D721Med (cell line): ENCODE measurements at regions not wholly inside any gene's neighbourhood (a gene's known extent, or its start where the extent isn't known, plus 50 kb on each side); places are given as distances from the start of the nearest gene placed in this dataset.
"Not testable (repeated sequence)": the region's sequence is repeated elsewhere in the genome, so short reads cannot be mapped to it uniquely, and the experiment has no call there.

ENCODE experiments used
- DNase-seq: peaks from one replicate; pipeline ENCODE4 v3.0.0; 2011; ENCODE audit warnings: low spot score; ENCODE audit not compliant: insufficient read length
- FAIRE-seq: peaks from 2 replicates; lab custom pipeline; 2011; peaks lifted over from hg19 to GRCh38; lab: Jason Lieb, UNC
- CTCF ChIP-seq: IDR thresholded peaks from 2 replicates; pipeline ENCODE4 v1.5.1; 2012; ENCODE audit warnings: mild to moderate bottlenecking, control low read depth; ENCODE audit not compliant: insufficient read depth; ENCODE audit errors: missing control alignments

DNA sequence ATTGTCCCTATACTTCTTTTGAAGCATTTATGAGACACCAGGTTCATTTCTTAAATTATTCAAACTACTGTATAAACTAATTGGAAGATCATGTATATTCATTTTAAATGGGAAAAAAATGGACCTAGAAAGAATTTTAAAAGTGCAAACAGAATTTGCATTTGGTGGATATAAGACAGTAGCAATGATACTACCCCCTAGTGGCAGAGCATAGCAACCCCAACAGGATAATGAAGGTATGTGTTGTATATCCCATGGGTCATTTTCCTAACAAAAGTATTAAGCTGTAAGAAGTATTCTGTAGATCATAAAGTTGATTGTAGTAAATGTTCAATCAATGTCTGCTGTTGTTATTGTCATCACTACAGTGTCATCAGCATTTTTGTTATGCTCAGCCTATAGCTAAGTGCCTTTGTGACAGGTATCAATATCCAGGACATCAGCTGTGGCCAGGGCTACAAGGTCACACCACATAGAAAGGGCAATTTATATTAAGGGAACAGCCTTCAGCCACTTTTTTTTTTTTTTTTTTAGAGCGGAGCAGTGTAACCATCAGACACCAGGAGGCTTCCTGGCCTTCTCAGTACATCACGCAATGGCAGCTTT, 175.8 kb downstream of the FOXB1 start:
- FAIRE-seq (peak; percentile 63), DNase-seq (no peak)
- peak; percentile 69 for TF ChIP-seq CTCF

DNA sequence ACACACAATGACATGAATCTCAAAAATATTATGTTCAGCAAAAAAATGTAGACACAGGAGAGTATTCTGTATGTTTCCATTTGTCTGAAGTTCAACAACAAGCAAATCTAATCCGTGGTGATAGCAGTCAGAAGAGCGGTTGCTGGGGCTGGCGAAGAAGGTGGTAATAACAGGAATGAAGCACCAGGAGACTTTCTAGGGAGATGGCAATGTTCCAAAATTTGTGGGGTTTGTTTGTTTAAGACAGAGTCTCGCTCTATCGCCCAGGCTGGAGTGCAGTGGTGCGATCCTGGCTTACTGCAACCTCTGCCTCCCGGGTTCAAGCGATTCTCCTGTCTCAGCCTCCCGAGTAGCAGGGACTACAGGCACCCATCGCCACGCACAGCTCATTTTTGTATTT, 177.8 kb downstream of the FOXB1 start:
- DNase-seq = not testable (repeated sequence)

DNA sequence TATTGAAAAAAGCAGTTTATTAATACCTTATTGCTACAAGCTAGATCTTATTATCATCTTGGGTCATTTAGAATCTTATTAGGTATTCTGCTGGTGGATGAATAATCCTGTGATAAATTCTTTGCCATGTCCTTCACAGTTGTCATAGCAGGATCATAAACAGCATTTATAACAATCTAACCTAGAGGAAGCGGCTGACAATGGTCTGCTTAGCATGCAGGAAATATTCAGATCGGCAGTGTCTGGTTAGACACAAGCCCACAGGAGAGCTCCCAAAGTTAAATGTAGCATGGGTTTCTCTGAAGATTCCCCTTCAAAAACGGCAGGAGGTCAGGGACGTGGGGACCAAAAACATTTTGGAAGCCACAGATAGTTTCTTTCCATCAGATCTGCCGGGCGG, 179.3 kb downstream of the FOXB1 start:
- no peak for TF ChIP-seq CTCF
- DNase-seq (no peak), FAIRE-seq (no peak)

More for the DNA sequence above, 177.8 kb downstream of the FOXB1 start:
- FAIRE-seq = not testable (repeated sequence)

DNA sequence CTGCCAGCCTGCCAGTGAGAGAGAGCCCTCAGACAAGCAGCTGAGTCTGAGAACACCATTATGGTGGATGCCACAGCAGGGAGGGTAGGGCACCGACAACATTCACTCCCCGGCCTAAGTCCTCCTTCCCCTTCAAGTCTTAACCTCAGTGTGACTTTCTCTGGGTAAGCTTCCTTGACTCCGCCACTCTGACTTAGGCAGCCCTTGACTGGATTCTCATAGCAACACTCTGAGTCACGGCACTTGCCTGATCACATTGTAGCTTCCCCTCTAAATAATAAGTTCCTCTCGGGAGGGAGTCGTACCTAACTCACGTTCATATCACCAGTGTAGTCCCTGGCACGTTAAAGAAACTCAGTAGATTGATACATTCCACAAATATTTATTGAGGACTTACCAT, 180.5 kb downstream of the FOXB1 start:
- no peak for TF ChIP-seq CTCF
- DNase-seq (no peak), FAIRE-seq (no peak)

- no peak for FAIRE-seq
- DNase-seq = no peak
- TF ChIP-seq CTCF = no peak
These were observed 186.9 kb downstream of the FOXB1 start for GRCh38 chr15:60191016-60191415.

GRCh38 chr15:60191821-60192220, 187.7 kb downstream of the FOXB1 start:
- no peak for TF ChIP-seq CTCF
- DNase-seq = no peak
- no peak for FAIRE-seq

DNA sequence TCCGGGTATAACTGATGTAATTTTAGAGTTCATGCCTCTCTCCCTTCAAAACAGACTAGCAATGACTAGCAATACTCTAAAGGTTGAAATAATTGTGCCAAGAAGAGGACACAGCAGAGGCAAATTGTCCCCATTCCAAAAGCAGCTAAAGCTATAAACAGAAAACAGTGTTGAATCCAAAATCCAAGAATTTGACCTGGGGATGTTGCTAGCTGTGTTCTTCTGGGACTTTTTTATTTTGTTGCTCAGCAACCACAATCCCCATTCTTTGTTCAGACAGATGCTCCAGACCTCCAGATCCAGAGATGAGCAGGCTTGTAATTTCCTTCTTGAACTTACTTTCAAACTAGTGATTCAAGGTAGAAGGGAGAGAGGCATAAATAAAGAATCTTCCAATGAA, 191.5 kb downstream of the FOXB1 start:
- DNase-seq (no peak), FAIRE-seq (no peak)
- no peak for TF ChIP-seq CTCF
